SK-N-DZ (cell line): ENCODE measurements at regions not wholly inside any gene's neighbourhood (a gene's known extent, or its start where the extent isn't known, plus 50 kb on each side); places are given as distances from the start of the nearest gene placed in this dataset.

Experiments used
- DNase-seq: peaks from one replicate; pipeline ENCODE4 v3.0.0-alpha.2; 2015; ENCODE audit warnings: low spot score
- small RNA-seq, 2 experiments: library from RNA; depleted of rRNA; stranded (forward); fragments of <200 nt; gene quantifications; one replicate each; pipeline ENCODE3, GENCODE V24; 2014

- no peak for DNase-seq
These were observed 1189.1 kb downstream of the CDH9 start for GRCh38 chr5:25849270-25849669.

GRCh38 chr5:25823330-25823873, 1178.6 kb upstream of the CDH10 start:
- DNase-seq: no peak

Small RNA genes lying in the stretch of these regions (small RNA-seq; reads per million reads assigned to genes)
- gene AC113347.2: 0 reads per million in 2 experiments
- 0 reads per million in 2 experiments for gene AC113347.3
- 0 reads per million in 2 experiments for gene RNU4-43P
